ENCODE measurements at regions not wholly inside any gene's neighbourhood (a gene's known extent, or its start where the extent isn't known, plus 50 kb on each side); places are given as distances from the start of the nearest gene placed in this dataset.

DNA sequence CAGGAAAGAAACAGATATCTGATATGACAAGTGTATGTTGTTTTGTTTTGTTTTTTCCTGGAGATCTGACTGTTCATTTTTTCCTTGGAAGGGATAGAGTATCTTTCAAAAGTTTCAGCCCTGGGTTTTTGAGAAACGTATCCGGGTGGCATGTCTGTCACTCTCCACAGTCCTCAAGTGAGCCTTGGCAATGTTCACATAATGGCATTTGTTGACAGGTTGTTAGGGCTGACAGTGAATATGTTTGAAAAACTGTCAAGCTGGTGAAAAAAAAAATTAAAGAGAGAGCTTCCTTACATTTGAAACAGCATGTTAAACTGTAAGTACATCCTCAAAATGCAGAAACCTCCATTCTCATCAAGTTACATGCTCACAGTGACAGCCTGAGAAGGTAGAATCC, 113.0 kb upstream of the DYNLRB2 start:
- TF ChIP-seq POLR2AphosphoS5 (IDR thresholded peaks at IDR 0.05): no peak
- TF ChIP-seq, protein P1, sequence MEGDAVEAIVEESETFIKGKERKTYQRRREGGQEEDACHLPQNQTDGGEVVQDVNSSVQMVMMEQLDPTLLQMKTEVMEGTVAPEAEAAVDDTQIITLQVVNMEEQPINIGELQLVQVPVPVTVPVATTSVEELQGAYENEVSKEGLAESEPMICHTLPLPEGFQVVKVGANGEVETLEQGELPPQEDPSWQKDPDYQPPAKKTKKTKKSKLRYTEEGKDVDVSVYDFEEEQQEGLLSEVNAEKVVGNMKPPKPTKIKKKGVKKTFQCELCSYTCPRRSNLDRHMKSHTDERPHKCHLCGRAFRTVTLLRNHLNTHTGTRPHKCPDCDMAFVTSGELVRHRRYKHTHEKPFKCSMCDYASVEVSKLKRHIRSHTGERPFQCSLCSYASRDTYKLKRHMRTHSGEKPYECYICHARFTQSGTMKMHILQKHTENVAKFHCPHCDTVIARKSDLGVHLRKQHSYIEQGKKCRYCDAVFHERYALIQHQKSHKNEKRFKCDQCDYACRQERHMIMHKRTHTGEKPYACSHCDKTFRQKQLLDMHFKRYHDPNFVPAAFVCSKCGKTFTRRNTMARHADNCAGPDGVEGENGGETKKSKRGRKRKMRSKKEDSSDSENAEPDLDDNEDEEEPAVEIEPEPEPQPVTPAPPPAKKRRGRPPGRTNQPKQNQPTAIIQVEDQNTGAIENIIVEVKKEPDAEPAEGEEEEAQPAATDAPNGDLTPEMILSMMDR (IDR thresholded peaks at IDR 0.05): no peak
- no peak for TF ChIP-seq POLR2A (IDR thresholded peaks at IDR 0.05; ENCODE audit: low read depth)

All from esophagus muscularis mucosa (tissue), 3 donors.